ENCODE measurements at regions not wholly inside any gene's neighbourhood (a gene's known extent, or its start where the extent isn't known, plus 50 kb on each side); places are given as distances from the start of the nearest gene placed in this dataset.
"Not testable (repeated sequence)": the region's sequence is repeated elsewhere in the genome, so short reads cannot be mapped to it uniquely, and the experiment has no call there.

GRCh38 chr2:82326180-82326767 is 2021.7 kb upstream of the LRRTM1 start:
- DNase-seq (ENCODE audit: low spot score): not testable (repeated sequence)

- no peak for DNase-seq (ENCODE audit: low spot score)
These were observed 2015.7 kb upstream of the LRRTM1 start for GRCh38 chr2:82320296-82320695.

- no peak for DNase-seq (ENCODE audit: low spot score)
These were observed 2012.5 kb upstream of the LRRTM1 start for GRCh38 chr2:82317012-82317411.

GRCh38 chr2:82316586-82316985 is 2012.0 kb upstream of the LRRTM1 start:
- no peak for DNase-seq (ENCODE audit: low spot score)

- DNase-seq (ENCODE audit: low spot score): no peak
These were observed 2010.4 kb upstream of the LRRTM1 start for GRCh38 chr2:82314836-82315472.

GRCh38 chr2:82307511-82307910 is 2003.0 kb upstream of the LRRTM1 start:
- DNase-seq (ENCODE audit: low spot score): no peak

GRCh38 chr2:82301506-82301905 is 1997.0 kb upstream of the LRRTM1 start:
- no peak for DNase-seq (ENCODE audit: low spot score)

GRCh38 chr2:82289446-82289845 is 1984.9 kb upstream of the LRRTM1 start:
- DNase-seq (ENCODE audit: low spot score): no peak

GRCh38 chr2:82283075-82283474 is 1978.5 kb upstream of the LRRTM1 start:
- DNase-seq (ENCODE audit: low spot score): no peak

GRCh38 chr2:82282111-82282882 is 1977.7 kb upstream of the LRRTM1 start:
- no peak for DNase-seq (ENCODE audit: low spot score)

GRCh38 chr2:82279367-82279766 is 1974.8 kb upstream of the LRRTM1 start:
- no peak for DNase-seq (ENCODE audit: low spot score)

GRCh38 chr2:82278416-82278815 is 1973.9 kb upstream of the LRRTM1 start:
- no peak for DNase-seq (ENCODE audit: low spot score)

GRCh38 chr2:82275599-82275998 is 1971.0 kb upstream of the LRRTM1 start:
- DNase-seq (ENCODE audit: low spot score): no peak

- no peak for DNase-seq (ENCODE audit: low spot score)
These were observed 1963.9 kb upstream of the LRRTM1 start for GRCh38 chr2:82268446-82268845.

GRCh38 chr2:82260521-82260920 is 1956.0 kb upstream of the LRRTM1 start:
- no peak for DNase-seq (ENCODE audit: low spot score)

- DNase-seq (ENCODE audit: low spot score): no peak
These were observed 1955.0 kb upstream of the LRRTM1 start for GRCh38 chr2:82259551-82259950.

GRCh38 chr2:82257796-82258555 is 1953.4 kb upstream of the LRRTM1 start:
- no peak for DNase-seq (ENCODE audit: low spot score)

- no peak for DNase-seq (ENCODE audit: low spot score)
These were observed 1952.6 kb upstream of the LRRTM1 start for GRCh38 chr2:82256983-82257632.

GRCh38 chr2:82256288-82256687 is 1951.7 kb upstream of the LRRTM1 start:
- DNase-seq (ENCODE audit: low spot score): no peak

- DNase-seq (ENCODE audit: low spot score): no peak
These were observed 1950.2 kb upstream of the LRRTM1 start for GRCh38 chr2:82254728-82255127.

- no peak for DNase-seq (ENCODE audit: low spot score)
These were observed 1941.7 kb upstream of the LRRTM1 start for GRCh38 chr2:82246220-82246775.

- DNase-seq (ENCODE audit: low spot score): no peak
These were observed 1934.6 kb upstream of the LRRTM1 start for GRCh38 chr2:82239176-82239575.
